ENCODE measurements at regions not wholly inside any gene's neighbourhood (a gene's known extent, or its start where the extent isn't known, plus 50 kb on each side); places are given as distances from the start of the nearest gene placed in this dataset.

GRCh38 chr21:32974653-32975052 is 51.1 kb upstream of the OLIG2 start:
- no peak for TF ChIP-seq CTCF (conservative IDR thresholded peaks at IDR 0.05)
- peaks cover 97% of the 10 kb centered on the region for H3K27me3 Mint-ChIP-seq (ENCODE audit: low read depth)
- no peaks in the 10 kb centered on the region for H3K9me3 Mint-ChIP-seq
- DNase-seq (ENCODE audit: low read depth, low spot score) = no peak
- H3K27ac Mint-ChIP-seq (ENCODE audit: unreplicated experiment) = peak overlapping the region; percentile 28
- no peaks in the 10 kb centered on the region for H3K36me3 Mint-ChIP-seq (ENCODE audit: low read depth)
- H3K4me1 Mint-ChIP-seq = peaks cover 48% of the 10 kb centered on the region
- H3K4me3 Mint-ChIP-seq = no peak overlapping the region

- no peaks in the 10 kb centered on the region for H3K36me3 Mint-ChIP-seq (ENCODE audit: low read depth)
- H3K4me1 Mint-ChIP-seq = peaks cover 55% of the 10 kb centered on the region
- peak overlapping the region; percentile 9 for H3K4me3 Mint-ChIP-seq
- H3K27me3 Mint-ChIP-seq (ENCODE audit: low read depth) = peaks cover 97% of the 10 kb centered on the region
- no peak for DNase-seq (ENCODE audit: low read depth, low spot score)
- H3K9me3 Mint-ChIP-seq = no peaks in the 10 kb centered on the region
- no peak overlapping the region for H3K27ac Mint-ChIP-seq (ENCODE audit: unreplicated experiment)
- no peak for TF ChIP-seq CTCF (conservative IDR thresholded peaks at IDR 0.05)
Observed at GRCh38 chr21:32975811-32976431, 49.8 kb upstream of the OLIG2 start.

Measured in neural crest cell (in vitro differentiated cells).